ENCODE measurements at regions not wholly inside any gene's neighbourhood (a gene's known extent, or its start where the extent isn't known, plus 50 kb on each side); places are given as distances from the start of the nearest gene placed in this dataset.

GRCh38 chr13:109547942-109548341, 238.4 kb downstream of the IRS2 start:
- TF ChIP-seq POLR2A (IDR thresholded peaks at IDR 0.05): no peak
- TF ChIP-seq, protein P1, sequence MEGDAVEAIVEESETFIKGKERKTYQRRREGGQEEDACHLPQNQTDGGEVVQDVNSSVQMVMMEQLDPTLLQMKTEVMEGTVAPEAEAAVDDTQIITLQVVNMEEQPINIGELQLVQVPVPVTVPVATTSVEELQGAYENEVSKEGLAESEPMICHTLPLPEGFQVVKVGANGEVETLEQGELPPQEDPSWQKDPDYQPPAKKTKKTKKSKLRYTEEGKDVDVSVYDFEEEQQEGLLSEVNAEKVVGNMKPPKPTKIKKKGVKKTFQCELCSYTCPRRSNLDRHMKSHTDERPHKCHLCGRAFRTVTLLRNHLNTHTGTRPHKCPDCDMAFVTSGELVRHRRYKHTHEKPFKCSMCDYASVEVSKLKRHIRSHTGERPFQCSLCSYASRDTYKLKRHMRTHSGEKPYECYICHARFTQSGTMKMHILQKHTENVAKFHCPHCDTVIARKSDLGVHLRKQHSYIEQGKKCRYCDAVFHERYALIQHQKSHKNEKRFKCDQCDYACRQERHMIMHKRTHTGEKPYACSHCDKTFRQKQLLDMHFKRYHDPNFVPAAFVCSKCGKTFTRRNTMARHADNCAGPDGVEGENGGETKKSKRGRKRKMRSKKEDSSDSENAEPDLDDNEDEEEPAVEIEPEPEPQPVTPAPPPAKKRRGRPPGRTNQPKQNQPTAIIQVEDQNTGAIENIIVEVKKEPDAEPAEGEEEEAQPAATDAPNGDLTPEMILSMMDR (IDR thresholded peaks at IDR 0.05): no peak
